OCI-LY3 (cell line): ENCODE measurements at regions not wholly inside any gene's neighbourhood (a gene's known extent, or its start where the extent isn't known, plus 50 kb on each side); places are given as distances from the start of the nearest gene placed in this dataset.

Source experiments
- H2AFZ ChIP-seq: fragments of 200-600, 300-600 bp; shearing (Covaris generic); 2 replicates; pipeline ENCODE4 v1.6.0; 2014; ENCODE audit warnings: antibody characterized with exemption, low read depth, low read length
- H3K27ac ChIP-seq: fragments of 200-600, 300-600 bp; sonication (generic); 2 replicates; pipeline ENCODE4 v1.5.1; 2014; ENCODE audit warnings: mild to moderate bottlenecking, low read length, moderate library complexity, mixed read lengths
- H3K27me3 ChIP-seq: fragments of 200-600, 300-600 bp; sonication (generic); 2 replicates; pipeline ENCODE4 v1.6.1; 2014; ENCODE audit warnings: low read depth, low read length, mixed read lengths
- H3K36me3 ChIP-seq: fragments of 200-600, 300-600 bp; sonication (generic); replicated peaks from 2 replicates; pipeline ENCODE3; 2014; ENCODE audit warnings: low read depth, low read length, mixed read lengths
- H3K4me1 ChIP-seq: fragments of 300-600, 200-600 bp; sonication (generic); 2 replicates; pipeline ENCODE4 v1.6.1; 2014; ENCODE audit warnings: low read length, mixed read lengths
- H3K4me2 ChIP-seq: fragments of 200-600, 300-600 bp; sonication (generic); 2 replicates; pipeline ENCODE4 v1.6.1; 2014; ENCODE audit warnings: low read length, mixed read lengths
- H3K4me3 ChIP-seq: fragments of 300-600, 200-600 bp; sonication (generic); 2 replicates; pipeline ENCODE4 v1.5.1; 2014; ENCODE audit warnings: antibody characterized with exemption, mild to moderate bottlenecking, low read length, moderate library complexity
- H3K79me2 ChIP-seq: fragments of 300-600, 200-600 bp; shearing (Covaris generic); 2 replicates; pipeline ENCODE4 v1.6.1; 2014; ENCODE audit warnings: mild to moderate bottlenecking, low read length, mixed read lengths
- H3K9ac ChIP-seq: fragments of 300-600, 200-600 bp; shearing (Covaris generic); 2 replicates; pipeline ENCODE4 v1.6.0; 2014; ENCODE audit warnings: mild to moderate bottlenecking, low read length, moderate library complexity
- H3K9me3 ChIP-seq: fragments of 200-600, 300-600 bp; shearing (Covaris generic); 2 replicates; pipeline ENCODE4 v1.6.1; 2014; ENCODE audit warnings: low read length, mixed read lengths; ENCODE audit not compliant: insufficient read depth
- H4K20me1 ChIP-seq: fragments of 200-600, 300-600 bp; sonication (generic); 2 replicates; pipeline ENCODE4 v1.6.1; 2016; ENCODE audit warnings: low read length, mixed read lengths; ENCODE audit not compliant: insufficient read depth
- CTCF ChIP-seq: fragments of 200-600, 300-600 bp; sonication (generic); IDR thresholded peaks from 2 replicates; pipeline ENCODE4 v1.5.1; 2014; ENCODE audit warnings: antibody characterized with exemption, low read length, low read depth
- EZH2phosphoT487 ChIP-seq: fragments of 200-600 bp; shearing (Covaris generic); IDR thresholded peaks from 2 replicates; pipeline ENCODE4 v1.6.1; 2018; ENCODE audit warnings: antibody characterized with exemption, mixed run types, low read depth

DNA sequence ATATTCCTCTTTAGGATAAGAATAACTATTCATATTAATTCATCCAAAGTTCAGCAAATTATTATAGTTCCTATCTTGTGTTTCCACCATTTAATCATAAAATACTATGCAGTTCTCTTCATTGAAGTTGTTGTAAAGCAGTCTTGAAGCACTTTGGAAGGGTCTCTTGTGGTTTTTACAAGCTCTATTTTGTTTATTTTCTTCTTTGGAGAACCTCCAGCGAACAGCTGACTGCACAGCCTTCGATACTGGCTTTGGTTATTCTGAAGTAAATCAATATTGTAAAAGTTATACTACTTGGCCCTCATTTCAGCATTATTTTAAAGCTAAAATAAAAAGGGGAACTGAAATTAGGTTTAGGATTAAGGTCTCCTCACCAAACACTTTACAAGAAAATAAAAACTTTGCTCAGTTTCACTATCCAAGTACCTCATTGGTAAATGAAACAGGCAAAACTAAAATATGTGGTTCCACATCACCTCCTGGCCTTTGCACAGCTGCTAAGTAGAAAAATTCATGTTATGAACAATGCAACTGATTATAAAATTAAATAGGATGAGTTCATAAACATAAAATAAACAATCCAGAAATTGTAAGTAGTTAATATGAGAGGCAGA lies 1629.2 kb upstream of the ADGRL3 start:
- H3K9me3 ChIP-seq, result no peaks in the 10 kb centered on the region
- no peak for TF ChIP-seq CTCF
- peak overlapping the region; percentile 89 for H3K27ac ChIP-seq
- peak overlapping the region; percentile 20; the same call in 1 of the 2 replicates for H3K9ac ChIP-seq
- H3K36me3 ChIP-seq, result no peaks in the 10 kb centered on the region
- peaks cover 43% of the 10 kb centered on the region for H3K4me1 ChIP-seq
- H2AFZ ChIP-seq, result no peak overlapping the region
- peak overlapping the region; percentile 43 for H3K4me3 ChIP-seq
- H3K79me2 ChIP-seq, result no peaks in the 10 kb centered on the region
- H3K27me3 ChIP-seq, result no peaks in the 10 kb centered on the region
- H3K4me2 ChIP-seq, result peak overlapping the region; percentile 58
- H4K20me1 ChIP-seq, result no peaks in the 10 kb centered on the region

GRCh38 chr4:59571805-59572430 lies 1628.2 kb upstream of the ADGRL3 start:
- H3K9ac ChIP-seq, result peak overlapping the region; percentile 28; the same call in 1 of the 2 replicates
- H4K20me1 ChIP-seq, result no peaks in the 10 kb centered on the region
- H3K27me3 ChIP-seq, result no peaks in the 10 kb centered on the region
- peaks cover 43% of the 10 kb centered on the region for H3K4me1 ChIP-seq
- H2AFZ ChIP-seq, result peak overlapping the region; percentile 55; the same call in 1 of the 2 replicates
- TF ChIP-seq EZH2phosphoT487 (no peak), CTCF (no peak)
- H3K4me2 ChIP-seq, result peak overlapping the region; percentile 58
- peak overlapping the region; percentile 89 for H3K27ac ChIP-seq
- H3K79me2 ChIP-seq, result no peaks in the 10 kb centered on the region
- H3K4me3 ChIP-seq, result peak overlapping the region; percentile 43
- no peaks in the 10 kb centered on the region for H3K9me3 ChIP-seq
- H3K36me3 ChIP-seq, result no peaks in the 10 kb centered on the region

GRCh38 chr4:59583845-59584568 lies 1616.1 kb upstream of the ADGRL3 start:
- Histone ChIP-seq H3K27ac (no peak overlapping the region), H3K79me2 (no peaks in the 10 kb centered on the region), H3K27me3 (no peaks in the 10 kb centered on the region), H2AFZ (no peak overlapping the region), H3K36me3 (no peaks in the 10 kb centered on the region), H4K20me1 (no peaks in the 10 kb centered on the region), H3K4me2 (no peak overlapping the region), H3K9ac (no peak overlapping the region), H3K9me3 (no peaks in the 10 kb centered on the region), H3K4me3 (no peak overlapping the region), H3K4me1 (no peaks in the 10 kb centered on the region)
- TF ChIP-seq EZH2phosphoT487 (no peak), CTCF (no peak)
